ENCODE measurements at regions not wholly inside any gene's neighbourhood (a gene's known extent, or its start where the extent isn't known, plus 50 kb on each side); places are given as distances from the start of the nearest gene placed in this dataset.

DNA sequence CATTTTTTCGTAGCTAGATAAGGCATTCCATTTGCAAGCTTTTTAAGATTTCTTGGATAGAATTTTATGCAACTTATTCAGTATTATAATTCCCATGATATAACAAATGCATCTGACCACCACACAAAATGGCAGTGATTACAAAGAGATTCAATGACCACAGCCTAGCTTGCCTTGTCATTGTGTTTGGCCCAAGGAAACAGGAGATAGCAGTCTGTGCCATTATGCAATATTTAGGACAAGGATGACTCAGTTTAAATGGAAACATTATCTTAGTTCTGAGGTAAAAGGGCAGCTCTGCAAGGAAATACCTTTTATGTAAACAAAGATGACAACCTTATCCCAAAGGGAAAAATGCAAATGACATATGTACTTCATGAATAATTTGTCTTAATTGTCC, 89.8 kb downstream of the NUDT12 start:
- no peak for DNase-seq (ENCODE audit: extremely low spot score)
- intact Hi-C loops (cut with DNase I) = no loop called here
- Histone ChIP-seq H3K9me3 (no peaks in the 10 kb centered on the region), H3K36me3 (no peaks in the 10 kb centered on the region), H3K27me3 (no peaks in the 10 kb centered on the region), H3K27ac (replicated peaks in 1 of 4) (no peak overlapping the region), H3K4me3 (no peak overlapping the region), H3K4me1 (peaks cover 0 to 3% (median 0%) of the 10 kb centered on the region in 4 donors)
- 85% methylated on average over 1 of the region's 1 CpG for WGBS
- TF ChIP-seq EP300 (IDR thresholded peaks at IDR 0.05) (no peak), CTCF (IDR thresholded peaks at IDR 0.05) (no peak), POLR2AphosphoS5 (IDR thresholded peaks at IDR 0.05) (no peak), POLR2A (IDR thresholded peaks at IDR 0.05; ENCODE audit: low read depth) (no peak)

- Histone ChIP-seq H3K27ac (replicated peaks in 1 of 4) (no peak overlapping the region), H3K27me3 (no peaks in the 10 kb centered on the region), H3K4me1 (peaks cover 0 to 3% (median 0%) of the 10 kb centered on the region in 4 donors), H3K4me3 (no peak overlapping the region), H3K9me3 (no peaks in the 10 kb centered on the region), H3K36me3 (no peaks in the 10 kb centered on the region)
- TF ChIP-seq CTCF (IDR thresholded peaks at IDR 0.05) (no peak), EP300 (IDR thresholded peaks at IDR 0.05) (no peak), POLR2A (IDR thresholded peaks at IDR 0.05; ENCODE audit: low read depth) (no peak), POLR2AphosphoS5 (IDR thresholded peaks at IDR 0.05) (no peak)
- WGBS = 62% methylated on average over 1 of the region's 1 CpG
- intact Hi-C loops (cut with DNase I) = no loop called here
- DNase-seq (ENCODE audit: extremely low spot score) = no peak
These were observed 90.3 kb downstream of the NUDT12 start for GRCh38 chr5:103472265-103472664.

DNA sequence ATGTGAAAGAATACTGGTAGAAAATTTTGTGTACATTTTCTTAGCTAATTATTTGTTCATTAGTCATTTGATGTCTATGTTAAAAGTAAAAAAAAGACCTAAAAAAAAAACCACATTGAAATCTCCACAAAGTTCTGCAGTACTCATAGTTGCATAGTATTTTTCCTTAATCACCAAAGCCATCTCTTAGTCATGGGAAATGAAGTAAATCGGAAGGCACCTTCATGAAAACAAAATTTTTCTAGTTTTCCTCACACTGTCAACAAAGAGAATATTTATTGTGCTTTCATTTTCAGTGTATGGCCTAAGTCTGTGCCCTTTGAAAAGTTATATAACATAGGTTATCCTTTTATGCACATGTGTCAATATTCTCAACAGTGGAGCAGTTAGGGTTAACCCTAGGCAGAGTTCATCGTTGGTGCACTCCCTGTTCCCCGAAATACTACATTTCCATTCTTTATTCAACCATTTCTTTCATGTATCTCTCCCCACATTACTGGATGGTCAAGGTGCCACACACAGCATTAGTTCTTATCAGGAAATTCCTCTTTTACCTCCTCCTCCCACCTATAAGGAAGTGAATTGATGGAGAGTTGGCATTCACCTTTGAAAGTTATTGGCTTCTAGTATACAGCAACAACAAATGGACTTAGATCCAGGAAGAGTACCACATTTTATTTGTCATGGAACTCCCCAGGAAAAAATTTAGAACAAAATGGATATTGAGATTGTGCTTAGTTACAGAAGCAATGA, 93.1 kb downstream of the NUDT12 start:
- intact Hi-C loops (cut with DNase I) = no loop called here
- no peaks in the 10 kb centered on the region for H3K9me3 ChIP-seq
- TF ChIP-seq EP300 (IDR thresholded peaks at IDR 0.05) (no peak), CTCF (IDR thresholded peaks at IDR 0.05) (no peak), POLR2AphosphoS5 (IDR thresholded peaks at IDR 0.05) (no peak), POLR2A (IDR thresholded peaks at IDR 0.05; ENCODE audit: low read depth) (no peak)
- no peaks in the 10 kb centered on the region for H3K27me3 ChIP-seq
- 86% methylated on average over 3 of the region's 3 CpGs for WGBS
- H3K36me3 ChIP-seq = no peaks in the 10 kb centered on the region
- no peak overlapping the region for H3K27ac ChIP-seq (replicated peaks in 1 of 4)
- peaks cover 0 to 3% (median 0%) of the 10 kb centered on the region in 4 donors for H3K4me1 ChIP-seq
- H3K4me3 ChIP-seq = no peak overlapping the region
- no peak for DNase-seq (ENCODE audit: extremely low spot score)

DNA sequence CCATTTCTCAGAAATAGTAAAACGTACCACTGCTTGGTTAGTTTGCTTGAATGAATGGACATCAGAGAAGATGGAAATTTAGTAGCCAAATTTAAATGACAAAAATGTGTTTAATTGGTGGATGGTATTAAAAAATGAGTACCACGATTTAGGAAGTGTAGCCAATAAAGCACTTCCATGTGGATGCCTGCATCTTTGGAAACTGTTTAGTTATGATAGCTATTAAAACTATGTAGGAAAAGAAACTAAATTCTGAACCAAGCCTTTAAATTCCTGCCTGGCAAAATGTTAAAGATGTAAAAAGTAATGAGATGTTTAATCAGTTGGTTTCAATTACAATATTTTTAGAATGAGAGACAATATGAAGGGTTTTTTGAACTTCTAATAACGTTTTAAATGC, 94.8 kb downstream of the NUDT12 start:
- no peaks in the 10 kb centered on the region for H3K36me3 ChIP-seq

More for the DNA sequence above, 94.8 kb downstream of the NUDT12 start:
- WGBS = 80% methylated on average over 3 of the region's 3 CpGs
- Histone ChIP-seq H3K9me3 (no peaks in the 10 kb centered on the region), H3K4me3 (no peak overlapping the region), H3K4me1 (peaks cover 0 to 2% (median 0%) of the 10 kb centered on the region in 4 donors), H3K27ac (replicated peaks in 1 of 4) (no peak overlapping the region), H3K27me3 (no peaks in the 10 kb centered on the region)
- no peak for DNase-seq (ENCODE audit: extremely low spot score)
- TF ChIP-seq CTCF (IDR thresholded peaks at IDR 0.05) (no peak), POLR2AphosphoS5 (IDR thresholded peaks at IDR 0.05) (no peak), POLR2A (IDR thresholded peaks at IDR 0.05; ENCODE audit: low read depth) (no peak), EP300 (IDR thresholded peaks at IDR 0.05) (no peak)
- intact Hi-C loops (cut with DNase I) = no loop called here

Measured in esophagus muscularis mucosa (tissue), 4 donors.